ENCODE measurements at regions not wholly inside any gene's neighbourhood (a gene's known extent, or its start where the extent isn't known, plus 50 kb on each side); places are given as distances from the start of the nearest gene placed in this dataset.

DNA sequence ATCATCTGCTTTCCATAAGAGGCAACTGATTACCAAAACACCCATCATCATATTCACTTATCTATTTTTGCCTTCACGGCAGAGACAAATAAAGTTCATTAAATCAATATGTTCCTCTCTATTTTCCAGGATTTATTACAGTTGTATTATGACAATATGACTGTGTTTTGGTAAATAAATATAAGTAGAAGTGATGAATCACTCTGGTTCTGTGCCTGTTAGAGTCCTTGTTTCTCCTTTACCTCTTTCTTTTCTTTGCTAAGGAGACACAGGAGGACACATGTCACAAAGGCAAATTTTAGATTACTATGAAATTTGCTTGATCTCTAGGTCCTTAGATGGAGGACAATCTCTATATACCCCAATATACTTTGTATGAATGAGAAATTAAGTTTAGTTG lies 152.6 kb upstream of the PLSCR5 start:
- intact Hi-C loops (cut with micrococcal nuclease; ENCODE audit: unreplicated experiment) = no loop called here
- DNase-seq (ENCODE audit: low read depth, low spot score) (no peak), ATAC-seq (no peak), FAIRE-seq (no peak)
- BruUV-seq (replicated peaks) = no TSS peak
- no peaks in the 10 kb centered on the region for H4K20me1 ChIP-seq (ENCODE audit: control insufficient read depth, insufficient read depth)
- no peaks in the 10 kb centered on the region for H3K36me3 ChIP-seq (ENCODE audit: control insufficient read depth in 2 of 2, insufficient read depth in 2 of 2, low read length in 1 of 2)
- no peak overlapping the region for H3K9ac ChIP-seq (ENCODE audit: control insufficient read depth, insufficient read depth, low read length)
- H3K79me2 ChIP-seq (ENCODE audit: control insufficient read depth, insufficient read depth, low read length) = no peaks in the 10 kb centered on the region
- ChIA-PET CTCF (no interaction called here), RAD21 (ENCODE audit: unreplicated experiment) (no interaction called here), POLR2A (no interaction called here), SMC1A (ENCODE audit: uncharacterized antibody, unreplicated experiment) (no interaction called here)
- no peak for TF ChIP-seq RUNX3 (IDR thresholded peaks at IDR 0.05; ENCODE audit: low read length)
- H3K9me3 ChIP-seq (replicated peaks; ENCODE audit: control insufficient read depth, insufficient read depth, low read length) = no peaks in the 10 kb centered on the region
- no peak overlapping the region for H2AFZ ChIP-seq (ENCODE audit: control insufficient read depth, low read depth, low read length)
- in situ Hi-C loops (cut with MboI) = no loop called here
- no peaks in the 10 kb centered on the region for H3K4me1 ChIP-seq (ENCODE audit: control insufficient read depth, insufficient read depth, low read length)
- H3K4me2 ChIP-seq (ENCODE audit: control insufficient read depth, insufficient read depth) = no peak overlapping the region
- WGBS (ENCODE audit: insufficient coverage, insufficient replicate concordance, low lambda C conversion rate, missing lambda C conversion rate) = 0% methylated on average over 1 of the region's 1 CpG
- no peak overlapping the region for H3K4me3 ChIP-seq
- H3K27ac ChIP-seq (ENCODE audit: control insufficient read depth, insufficient read depth) = no peak overlapping the region
- H3K27me3 ChIP-seq (replicated peaks in 1 of 2; ENCODE audit: control insufficient read depth in 2 of 2, insufficient read depth in 2 of 2, low read length in 1 of 2) = no peaks in the 10 kb centered on the region

DNA sequence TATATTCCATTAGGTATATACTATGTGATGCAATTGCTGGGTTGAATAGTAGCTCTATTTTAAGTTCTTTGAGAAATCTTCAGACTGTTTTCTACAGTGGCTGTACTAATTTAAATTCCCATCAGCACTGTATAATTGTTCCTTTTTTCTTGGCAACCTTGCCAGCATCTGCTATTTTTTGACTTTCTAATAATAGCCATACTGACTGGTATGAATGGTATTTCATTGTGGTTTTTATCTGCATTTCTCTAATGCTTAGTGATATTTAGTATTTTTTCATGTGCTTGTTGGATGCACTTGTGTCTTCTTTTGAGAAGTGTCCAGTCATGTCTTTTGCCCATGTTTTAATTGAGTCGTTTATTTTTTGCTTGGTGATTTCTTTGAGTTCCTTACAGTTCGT lies 145.1 kb upstream of the PLSCR5 start:
- FAIRE-seq = no peak
- no peak for ATAC-seq
- POLR2A ChIA-PET = no interaction called here
- no peaks in the 10 kb centered on the region for H3K36me3 ChIP-seq (ENCODE audit: control insufficient read depth in 2 of 2, insufficient read depth in 2 of 2, low read length in 1 of 2)
- H3K27ac ChIP-seq (ENCODE audit: control insufficient read depth, insufficient read depth) = no peak overlapping the region
- H3K4me3 ChIP-seq = no peak overlapping the region
- H3K4me1 ChIP-seq (ENCODE audit: control insufficient read depth, insufficient read depth, low read length) = no peaks in the 10 kb centered on the region
- BruUV-seq (replicated peaks) = no TSS peak
- no peaks in the 10 kb centered on the region for H4K20me1 ChIP-seq (ENCODE audit: control insufficient read depth, insufficient read depth)
- intact Hi-C loops (cut with micrococcal nuclease; ENCODE audit: unreplicated experiment) (no loop called here), in situ Hi-C loops (cut with MboI) (no loop called here)
- H3K9ac ChIP-seq (ENCODE audit: control insufficient read depth, insufficient read depth, low read length) = no peak overlapping the region
- no peak for DNase-seq (ENCODE audit: low read depth, low spot score)
- H3K9me3 ChIP-seq (replicated peaks; ENCODE audit: control insufficient read depth, insufficient read depth, low read length) = no peaks in the 10 kb centered on the region
- CTCF ChIA-PET = interaction anchor here (1.0 kb wide), 1 partner anchor 156 kb away, joined by 4 read pairs; no protein-coding TSS in a partner anchor
- SMC1A ChIA-PET (ENCODE audit: uncharacterized antibody, unreplicated experiment) = no interaction called here
- no peaks in the 10 kb centered on the region for H3K27me3 ChIP-seq (replicated peaks in 1 of 2; ENCODE audit: control insufficient read depth in 2 of 2, insufficient read depth in 2 of 2, low read length in 1 of 2)
- no peaks in the 10 kb centered on the region for H3K79me2 ChIP-seq (ENCODE audit: control insufficient read depth, insufficient read depth, low read length)
- no peak overlapping the region for H3K4me2 ChIP-seq (ENCODE audit: control insufficient read depth, insufficient read depth)
- WGBS (ENCODE audit: insufficient coverage, insufficient replicate concordance, low lambda C conversion rate, missing lambda C conversion rate) = 18% methylated on average over 2 of the region's 2 CpGs
- no peak overlapping the region for H2AFZ ChIP-seq (ENCODE audit: control insufficient read depth, low read depth, low read length)
- RAD21 ChIA-PET (ENCODE audit: unreplicated experiment) = no interaction called here
- TF ChIP-seq, protein P1, sequence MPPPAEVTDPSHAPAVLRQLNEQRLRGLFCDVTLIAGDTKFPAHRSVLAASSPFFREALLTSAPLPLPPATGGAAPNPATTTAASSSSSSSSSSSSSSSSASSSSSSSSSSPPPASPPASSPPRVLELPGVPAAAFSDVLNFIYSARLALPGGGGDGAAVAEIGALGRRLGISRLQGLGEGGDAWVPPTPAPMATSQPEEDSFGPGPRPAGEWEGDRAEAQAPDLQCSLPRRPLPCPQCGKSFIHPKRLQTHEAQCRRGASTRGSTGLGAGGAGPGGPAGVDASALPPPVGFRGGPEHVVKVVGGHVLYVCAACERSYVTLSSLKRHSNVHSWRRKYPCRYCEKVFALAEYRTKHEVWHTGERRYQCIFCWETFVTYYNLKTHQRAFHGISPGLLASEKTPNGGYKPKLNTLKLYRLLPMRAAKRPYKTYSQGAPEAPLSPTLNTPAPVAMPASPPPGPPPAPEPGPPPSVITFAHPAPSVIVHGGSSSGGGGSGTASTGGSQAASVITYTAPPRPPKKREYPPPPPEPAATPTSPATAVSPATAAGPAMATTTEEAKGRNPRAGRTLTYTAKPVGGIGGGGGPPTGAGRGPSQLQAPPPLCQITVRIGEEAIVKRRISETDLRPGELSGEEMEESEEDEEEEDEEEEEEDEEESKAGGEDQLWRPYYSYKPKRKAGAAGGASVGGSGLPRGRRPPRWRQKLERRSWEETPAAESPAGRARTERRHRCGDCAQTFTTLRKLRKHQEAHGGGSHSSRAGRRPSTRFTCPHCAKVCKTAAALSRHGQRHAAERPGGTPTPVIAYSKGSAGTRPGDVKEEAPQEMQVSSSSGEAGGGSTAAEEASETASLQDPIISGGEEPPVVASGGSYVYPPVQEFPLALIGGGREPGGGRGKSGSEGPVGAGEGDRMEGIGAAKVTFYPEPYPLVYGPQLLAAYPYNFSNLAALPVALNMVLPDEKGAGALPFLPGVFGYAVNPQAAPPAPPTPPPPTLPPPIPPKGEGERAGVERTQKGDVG (CRISPR knock-in tag; IDR thresholded peaks at IDR 0.05) = no peak
- TF ChIP-seq NFIC (IDR thresholded peaks at IDR 0.05; ENCODE audit: low read depth, low read length) (no peak), JUNB (IDR thresholded peaks at IDR 0.05) (no peak), MYB (IDR thresholded peaks at IDR 0.05; ENCODE audit: borderline replicate concordance, low read depth, low read length) (no peak), SMC3 (IDR thresholded peaks at IDR 0.05; ENCODE audit: borderline replicate concordance, low read length) (no peak), STAT3 (IDR thresholded peaks at IDR 0.05; ENCODE audit: low read depth, low read length) (no peak), ETV6 (conservative IDR thresholded peaks at IDR 0.05 in 1 of 2, IDR thresholded peaks at IDR 0.05 in 1 of 2; ENCODE audit: borderline replicate concordance in 1 of 2, low read depth in 1 of 2) (no peak), POLR2AphosphoS5 (IDR thresholded peaks at IDR 0.05; ENCODE audit: low read length) (no peak), KLF5 (IDR thresholded peaks at IDR 0.05; ENCODE audit: partially characterized antibody) (no peak), POLR2AphosphoS2 (IDR thresholded peaks at IDR 0.05; ENCODE audit: low read depth, low read length) (no peak), IKZF1 (conservative IDR thresholded peaks at IDR 0.05) (no peak)
- TF ChIP-seq, protein P2, sequence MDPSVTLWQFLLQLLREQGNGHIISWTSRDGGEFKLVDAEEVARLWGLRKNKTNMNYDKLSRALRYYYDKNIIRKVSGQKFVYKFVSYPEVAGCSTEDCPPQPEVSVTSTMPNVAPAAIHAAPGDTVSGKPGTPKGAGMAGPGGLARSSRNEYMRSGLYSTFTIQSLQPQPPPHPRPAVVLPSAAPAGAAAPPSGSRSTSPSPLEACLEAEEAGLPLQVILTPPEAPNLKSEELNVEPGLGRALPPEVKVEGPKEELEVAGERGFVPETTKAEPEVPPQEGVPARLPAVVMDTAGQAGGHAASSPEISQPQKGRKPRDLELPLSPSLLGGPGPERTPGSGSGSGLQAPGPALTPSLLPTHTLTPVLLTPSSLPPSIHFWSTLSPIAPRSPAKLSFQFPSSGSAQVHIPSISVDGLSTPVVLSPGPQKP (IDR thresholded peaks at IDR 0.05; ENCODE audit: low read depth, low read length) = no peak
- TF ChIP-seq, protein P3, sequence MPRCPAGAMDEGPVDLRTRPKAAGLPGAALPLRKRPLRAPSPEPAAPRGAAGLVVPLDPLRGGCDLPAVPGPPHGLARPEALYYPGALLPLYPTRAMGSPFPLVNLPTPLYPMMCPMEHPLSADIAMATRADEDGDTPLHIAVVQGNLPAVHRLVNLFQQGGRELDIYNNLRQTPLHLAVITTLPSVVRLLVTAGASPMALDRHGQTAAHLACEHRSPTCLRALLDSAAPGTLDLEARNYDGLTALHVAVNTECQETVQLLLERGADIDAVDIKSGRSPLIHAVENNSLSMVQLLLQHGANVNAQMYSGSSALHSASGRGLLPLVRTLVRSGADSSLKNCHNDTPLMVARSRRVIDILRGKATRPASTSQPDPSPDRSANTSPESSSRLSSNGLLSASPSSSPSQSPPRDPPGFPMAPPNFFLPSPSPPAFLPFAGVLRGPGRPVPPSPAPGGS (IDR thresholded peaks at IDR 0.05; ENCODE audit: borderline replicate concordance, insufficient read depth, low read depth, low read length, poor library complexity, severe bottlenecking) = no peak
